Esophagus muscularis mucosa (tissue), 3 donors: ENCODE measurements at regions not wholly inside any gene's neighbourhood (a gene's known extent, or its start where the extent isn't known, plus 50 kb on each side); places are given as distances from the start of the nearest gene placed in this dataset.

Source experiments
- CTCF ChIP-seq, 3 experiments: fragments of 200-600 bp in 2 of 3; fragments of 450-650 bp in 1 of 3; sonication (generic) in 2 of 3; IDR thresholded peaks; one replicate each; pipeline ENCODE4 v1.5.1; 2017 to 2019; ENCODE audit warnings: antibody characterized with exemption in 3 of 3, mild to moderate bottlenecking in 2 of 3, moderate library complexity in 1 of 3
- POLR2A ChIP-seq: fragments of 450-650 bp; IDR thresholded peaks from one replicate; pipeline ENCODE4 v1.6.1; 2017; ENCODE audit warnings: antibody characterized with exemption, moderate library complexity, mild to moderate bottlenecking, low read depth

GRCh38 chr15:98385752-98386381, 262.5 kb upstream of the IGF1R start:
- no peak for TF ChIP-seq CTCF (IDR thresholded peaks at IDR 0.05)
- no peak for TF ChIP-seq POLR2A
